ENCODE measurements at regions not wholly inside any gene's neighbourhood (a gene's known extent, or its start where the extent isn't known, plus 50 kb on each side); places are given as distances from the start of the nearest gene placed in this dataset.
A peak's percentile ranks its signal among the peaks of the same experiment; 100 is the strongest.

DNA sequence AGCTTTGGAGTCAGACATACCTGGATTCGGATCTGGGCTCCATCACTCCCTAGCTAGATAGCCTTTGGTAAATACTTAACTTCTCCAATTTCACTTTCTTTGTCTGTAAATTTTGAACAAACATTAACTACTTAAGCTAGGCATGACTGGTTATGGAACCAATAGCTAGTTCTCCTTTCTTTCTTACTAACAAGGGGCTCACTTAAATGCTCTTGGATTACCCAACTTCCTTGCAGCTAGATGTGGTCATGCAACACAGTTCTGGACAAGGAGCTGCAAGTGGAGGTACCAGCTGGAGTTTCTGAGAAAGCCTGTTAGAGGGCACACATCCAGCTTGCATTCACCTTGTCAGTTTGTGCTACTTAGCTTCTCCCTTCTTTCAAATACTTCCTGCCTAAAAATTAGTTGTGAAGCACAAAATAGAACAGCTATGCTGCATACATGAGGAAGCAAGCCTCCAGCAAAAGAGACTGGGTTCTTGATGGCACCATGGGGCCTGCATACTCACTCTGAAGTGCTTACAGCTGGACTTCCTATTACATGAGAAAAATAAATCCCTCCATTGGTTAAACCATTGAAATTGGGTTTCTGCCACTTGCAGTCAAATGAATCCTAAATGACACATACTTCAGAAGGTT, 210.1 kb upstream of the EEA1 start:
- ChIA-PET CTCF (interaction anchor here (0.8 to 4.4 kb wide), 14 partner anchors 9 to 354 kb away, joined by 3 to 37 read pairs (median 4); no protein-coding TSS in a partner anchor), POLR2A (interaction anchor here (0.8 to 1.0 kb wide), 2 partner anchors 19 to 994 kb away, joined by 3 read pairs; partner anchors contain the start of gene BTG1)
- peak; percentile 65 for DNase-seq (ENCODE audit: extremely low spot score)
- TF ChIP-seq, protein P1, sequence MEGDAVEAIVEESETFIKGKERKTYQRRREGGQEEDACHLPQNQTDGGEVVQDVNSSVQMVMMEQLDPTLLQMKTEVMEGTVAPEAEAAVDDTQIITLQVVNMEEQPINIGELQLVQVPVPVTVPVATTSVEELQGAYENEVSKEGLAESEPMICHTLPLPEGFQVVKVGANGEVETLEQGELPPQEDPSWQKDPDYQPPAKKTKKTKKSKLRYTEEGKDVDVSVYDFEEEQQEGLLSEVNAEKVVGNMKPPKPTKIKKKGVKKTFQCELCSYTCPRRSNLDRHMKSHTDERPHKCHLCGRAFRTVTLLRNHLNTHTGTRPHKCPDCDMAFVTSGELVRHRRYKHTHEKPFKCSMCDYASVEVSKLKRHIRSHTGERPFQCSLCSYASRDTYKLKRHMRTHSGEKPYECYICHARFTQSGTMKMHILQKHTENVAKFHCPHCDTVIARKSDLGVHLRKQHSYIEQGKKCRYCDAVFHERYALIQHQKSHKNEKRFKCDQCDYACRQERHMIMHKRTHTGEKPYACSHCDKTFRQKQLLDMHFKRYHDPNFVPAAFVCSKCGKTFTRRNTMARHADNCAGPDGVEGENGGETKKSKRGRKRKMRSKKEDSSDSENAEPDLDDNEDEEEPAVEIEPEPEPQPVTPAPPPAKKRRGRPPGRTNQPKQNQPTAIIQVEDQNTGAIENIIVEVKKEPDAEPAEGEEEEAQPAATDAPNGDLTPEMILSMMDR (IDR thresholded peaks at IDR 0.05; ENCODE audit: control extremely low read depth, extremely low read depth, low read depth, missing control alignments): no peak

DNA sequence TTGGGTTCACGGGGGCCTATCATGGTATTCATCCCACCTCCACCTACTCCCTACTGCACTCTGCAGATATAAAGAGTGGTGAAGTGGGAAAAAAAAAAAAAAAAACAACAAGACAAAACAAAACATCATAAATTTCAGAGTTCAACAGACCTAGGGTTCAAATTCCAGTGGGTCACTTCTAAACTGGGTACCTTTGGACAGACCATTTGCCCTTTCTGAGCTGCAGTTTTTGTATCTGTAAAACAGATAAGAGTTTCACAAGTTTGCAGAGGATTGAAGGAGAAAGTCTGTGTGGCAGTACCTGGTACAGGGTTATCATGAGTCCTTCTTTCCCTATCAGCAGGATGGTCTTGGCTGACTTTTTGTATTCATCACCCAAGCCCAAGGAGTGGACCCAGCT, 211.2 kb upstream of the EEA1 start:
- TF ChIP-seq, protein P1 (IDR thresholded peaks at IDR 0.05; ENCODE audit: control extremely low read depth, extremely low read depth, low read depth, missing control alignments): no peak
- POLR2A ChIA-PET: no interaction called here
- DNase-seq (ENCODE audit: extremely low spot score): no peak
- CTCF ChIA-PET: interaction anchor here (0.6 to 2.7 kb wide), 14 partner anchors 9 to 355 kb away, joined by 3 to 11 read pairs (median 4); no protein-coding TSS in a partner anchor

DNA sequence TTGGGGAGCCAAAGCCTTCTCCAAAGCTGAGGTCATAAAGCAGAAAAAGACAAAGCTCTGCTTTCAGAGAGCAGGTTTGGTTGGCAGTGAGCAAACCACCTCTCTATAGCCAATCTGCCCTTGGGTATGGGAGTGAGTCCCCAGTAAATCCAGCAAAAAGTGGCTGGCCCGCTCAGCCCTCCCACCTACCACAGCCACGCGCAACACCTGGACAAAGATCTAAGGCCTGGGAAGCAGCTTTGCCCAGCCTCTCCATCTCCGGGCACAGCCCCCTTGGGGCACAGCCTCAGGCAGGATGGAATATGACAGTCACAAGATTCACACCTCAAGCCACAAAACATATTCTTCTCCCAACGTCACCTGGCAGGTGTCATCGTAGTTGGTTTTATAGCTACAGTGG, 211.7 kb upstream of the EEA1 start:
- POLR2A ChIA-PET: no interaction called here
- TF ChIP-seq, protein P1 (IDR thresholded peaks at IDR 0.05; ENCODE audit: control extremely low read depth, extremely low read depth, low read depth, missing control alignments): no peak
- no peak for DNase-seq (ENCODE audit: extremely low spot score)
- CTCF ChIA-PET: interaction anchor here (0.6 to 2.7 kb wide), 11 partner anchors 8 to 355 kb away, joined by 3 to 11 read pairs (median 4); no protein-coding TSS in a partner anchor

DNA sequence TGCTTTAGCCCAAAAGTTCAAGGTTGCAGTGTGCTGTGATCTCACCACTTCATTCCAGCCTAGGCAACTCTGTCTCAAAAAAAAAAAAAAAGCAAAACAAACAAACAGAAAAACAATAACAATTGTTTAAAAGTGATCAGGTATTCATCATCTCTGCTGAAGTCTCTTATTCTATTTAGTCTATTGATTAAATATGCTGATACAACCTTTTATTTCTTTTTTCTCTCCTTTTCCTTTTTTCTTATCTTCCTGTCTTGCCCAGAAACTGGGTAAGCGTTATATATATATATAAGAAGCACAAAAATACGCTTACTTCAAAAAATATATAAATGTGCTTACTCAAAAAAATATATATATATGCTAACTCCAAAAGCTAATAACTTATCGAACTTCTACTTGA, 213.8 kb upstream of the EEA1 start:
- TF ChIP-seq, protein P1 (IDR thresholded peaks at IDR 0.05; ENCODE audit: control extremely low read depth, extremely low read depth, low read depth, missing control alignments): no peak
- DNase-seq (ENCODE audit: extremely low spot score): no peak
- ChIA-PET POLR2A (no interaction called here), CTCF (no interaction called here)

DNA sequence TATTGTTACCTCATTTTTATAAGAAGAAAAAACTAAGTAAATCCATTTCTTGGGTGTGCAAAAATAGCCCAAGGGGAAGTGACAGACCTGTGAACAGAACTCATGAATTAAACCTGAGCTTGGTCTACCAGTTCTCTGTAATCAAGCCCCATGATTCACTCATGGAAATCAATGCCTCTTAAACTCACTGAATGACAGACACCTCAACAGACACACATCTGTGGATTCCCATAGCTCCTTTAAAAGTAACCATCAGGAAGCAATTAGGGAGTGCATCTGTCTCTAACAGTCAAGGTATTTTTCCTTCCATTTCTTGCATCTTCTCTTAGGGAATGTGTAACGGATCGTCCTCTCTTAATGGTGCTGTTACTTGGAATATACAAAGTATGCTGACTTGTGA, 215.0 kb upstream of the EEA1 start:
- CTCF ChIA-PET: interaction anchor here (0.8 to 1.6 kb wide), 5 partner anchors 9 to 958 kb away, joined by 3 to 5 read pairs (median 4); no protein-coding TSS in a partner anchor
- POLR2A ChIA-PET: interaction anchor here (0.5 kb wide), 1 partner anchor 17 kb away, joined by 3 read pairs; no protein-coding TSS in a partner anchor
- TF ChIP-seq, protein P1 (IDR thresholded peaks at IDR 0.05; ENCODE audit: control extremely low read depth, extremely low read depth, low read depth, missing control alignments): no peak
- DNase-seq (ENCODE audit: extremely low spot score): no peak

DNA sequence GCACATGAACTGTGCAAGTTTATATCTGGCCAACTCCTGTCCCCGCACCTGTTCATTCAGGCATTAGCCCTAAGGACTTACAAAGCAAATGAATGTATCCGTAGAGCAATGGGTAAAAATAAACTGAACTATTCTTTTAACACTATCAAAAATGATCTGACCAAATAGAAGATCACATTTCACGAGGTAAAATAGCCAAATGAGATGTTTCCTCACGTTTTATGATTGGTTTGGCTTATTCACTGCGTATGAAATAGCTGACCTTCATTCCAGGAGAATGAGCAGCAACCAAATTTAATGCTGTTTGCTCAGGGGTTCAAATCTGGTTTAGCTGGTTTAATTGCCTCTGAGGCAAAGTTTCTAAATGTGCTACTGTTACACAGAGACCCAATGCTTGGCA, 216.0 kb upstream of the EEA1 start:
- TF ChIP-seq, protein P1 (IDR thresholded peaks at IDR 0.05; ENCODE audit: control extremely low read depth, extremely low read depth, low read depth, missing control alignments): no peak
- ChIA-PET POLR2A (no interaction called here), CTCF (interaction anchor here (0.7 to 2.7 kb wide), 7 partner anchors 9 to 957 kb away, joined by 3 to 6 read pairs (median 4); no protein-coding TSS in a partner anchor)
- no peak for DNase-seq (ENCODE audit: extremely low spot score)

All from GM10248 (cell line).